Mammary epithelial cell (primary cell): ENCODE measurements at regions not wholly inside any gene's neighbourhood (a gene's known extent, or its start where the extent isn't known, plus 50 kb on each side); places are given as distances from the start of the nearest gene placed in this dataset.
"Not testable (repeated sequence)": the region's sequence is repeated elsewhere in the genome, so short reads cannot be mapped to it uniquely, and the experiment has no call there.

ENCODE experiments used
- EZH2 ChIP-seq: IDR thresholded peaks from 2 replicates; pipeline ENCODE4 v1.6.1; 2012; ENCODE audit warnings: low read length, inconsistent platforms, borderline replicate concordance
- TF ChIP-seq, protein P1 (sequence below), 2 donors: IDR thresholded peaks in 1 of 2; conservative IDR thresholded peaks in 1 of 2; 2 replicates each; pipeline ENCODE4 v1.5.1; 2011 to 2012; ENCODE audit warnings: inconsistent platforms in 2 of 2, low read length in 2 of 2, mild to moderate bottlenecking in 2 of 2, control low read depth in 1 of 2, low read depth in 1 of 2; ENCODE audit not compliant: insufficient read depth in 1 of 2; ENCODE audit errors: extremely low read depth in 1 of 2

DNA sequence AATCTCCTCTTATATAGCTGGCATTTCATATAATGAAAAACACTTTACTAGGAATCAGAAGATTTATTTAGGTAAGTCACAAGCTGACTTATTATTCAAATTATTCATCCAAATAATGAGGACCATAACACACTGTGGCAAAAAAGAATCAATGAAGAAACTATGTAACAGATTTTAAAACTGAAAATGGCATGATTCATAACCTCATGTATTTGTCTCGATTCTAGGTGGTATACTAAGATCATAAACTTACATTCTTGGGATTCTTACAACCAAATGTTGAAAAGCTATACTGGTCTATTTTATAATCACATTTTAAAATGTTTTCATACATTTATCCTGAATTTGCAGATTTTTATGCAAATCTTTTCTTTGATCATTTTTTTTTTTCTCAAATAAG is 69.6 kb upstream of the ZSCAN2 start:
- TF ChIP-seq, protein P1, sequence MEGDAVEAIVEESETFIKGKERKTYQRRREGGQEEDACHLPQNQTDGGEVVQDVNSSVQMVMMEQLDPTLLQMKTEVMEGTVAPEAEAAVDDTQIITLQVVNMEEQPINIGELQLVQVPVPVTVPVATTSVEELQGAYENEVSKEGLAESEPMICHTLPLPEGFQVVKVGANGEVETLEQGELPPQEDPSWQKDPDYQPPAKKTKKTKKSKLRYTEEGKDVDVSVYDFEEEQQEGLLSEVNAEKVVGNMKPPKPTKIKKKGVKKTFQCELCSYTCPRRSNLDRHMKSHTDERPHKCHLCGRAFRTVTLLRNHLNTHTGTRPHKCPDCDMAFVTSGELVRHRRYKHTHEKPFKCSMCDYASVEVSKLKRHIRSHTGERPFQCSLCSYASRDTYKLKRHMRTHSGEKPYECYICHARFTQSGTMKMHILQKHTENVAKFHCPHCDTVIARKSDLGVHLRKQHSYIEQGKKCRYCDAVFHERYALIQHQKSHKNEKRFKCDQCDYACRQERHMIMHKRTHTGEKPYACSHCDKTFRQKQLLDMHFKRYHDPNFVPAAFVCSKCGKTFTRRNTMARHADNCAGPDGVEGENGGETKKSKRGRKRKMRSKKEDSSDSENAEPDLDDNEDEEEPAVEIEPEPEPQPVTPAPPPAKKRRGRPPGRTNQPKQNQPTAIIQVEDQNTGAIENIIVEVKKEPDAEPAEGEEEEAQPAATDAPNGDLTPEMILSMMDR (conservative IDR thresholded peaks at IDR 0.05 in 1 of 2, IDR thresholded peaks at IDR 0.05 in 1 of 2; ENCODE audit: extremely low read depth in 1 of 2, insufficient read depth in 1 of 2, low read depth in 1 of 2, low read length in 2 of 2), result not testable (repeated sequence)
- TF ChIP-seq EZH2, result not testable (repeated sequence)
